Epithelial cell of proximal tubule (primary cell): ENCODE measurements at regions not wholly inside any gene's neighbourhood (a gene's known extent, or its start where the extent isn't known, plus 50 kb on each side); places are given as distances from the start of the nearest gene placed in this dataset.
"Not testable (repeated sequence)": the region's sequence is repeated elsewhere in the genome, so short reads cannot be mapped to it uniquely, and the experiment has no call there.

Experiments
- DNase-seq: peaks from one replicate; pipeline ENCODE4 v3.0.0-alpha.2; 2011; ENCODE audit warnings: low read depth
- H3K4me3 ChIP-seq: 2 replicates; pipeline ENCODE4 v1.5.1; 2011; ENCODE audit warnings: low read depth, mild to moderate bottlenecking, low read length
- CTCF ChIP-seq: conservative IDR thresholded peaks from 2 replicates; pipeline ENCODE4 v1.5.1; 2012; ENCODE audit warnings: low read depth, mild to moderate bottlenecking, low read length

GRCh38 chr5:17099946-17100345 is 117.5 kb upstream of the BASP1 start:
- no peak for TF ChIP-seq CTCF
- H3K4me3 ChIP-seq: no peak overlapping the region
- DNase-seq: no peak

GRCh38 chr5:17103461-17103860 is 114.0 kb upstream of the BASP1 start:
- H3K4me3 ChIP-seq: no peak overlapping the region
- DNase-seq: no peak
- no peak for TF ChIP-seq CTCF

DNA sequence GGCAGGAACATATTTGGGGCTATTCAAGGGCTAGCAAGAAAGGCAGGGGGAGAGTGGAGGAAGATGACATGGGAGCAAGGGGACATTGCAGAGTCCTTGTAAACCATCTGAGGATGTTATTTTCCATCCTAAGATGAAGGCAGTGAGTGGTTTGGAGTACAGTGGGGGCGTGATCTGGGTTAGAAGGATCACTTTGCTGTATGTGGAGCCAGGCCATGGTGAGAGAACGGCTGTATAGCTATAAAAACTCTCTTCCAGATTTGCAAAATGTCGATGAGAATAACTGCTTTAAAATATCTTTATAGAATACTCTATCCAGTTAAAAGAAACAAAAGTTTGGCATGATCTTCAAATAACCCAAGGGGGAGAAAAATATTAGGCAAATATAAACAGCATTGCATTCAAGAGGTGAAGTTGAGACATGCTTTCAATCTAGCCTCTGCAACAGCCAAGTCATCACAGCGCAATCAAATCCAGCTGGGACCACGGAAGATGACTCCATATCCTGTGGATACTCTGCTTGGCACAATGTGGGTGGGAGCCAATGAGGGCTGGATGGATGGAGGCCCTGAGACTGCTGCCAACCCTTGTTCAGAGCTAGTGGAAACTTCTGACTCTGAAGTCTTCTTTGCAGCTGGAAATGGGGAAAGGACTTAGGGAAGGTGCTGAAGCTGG is 111.5 kb upstream of the BASP1 start:
- DNase-seq: no peak
- TF ChIP-seq CTCF: no peak
- H3K4me3 ChIP-seq: no peak overlapping the region

- no peak overlapping the region for H3K4me3 ChIP-seq
- no peak for TF ChIP-seq CTCF
- DNase-seq: no peak
Measured at GRCh38 chr5:17106521-17106920, 110.9 kb upstream of the BASP1 start.

- not testable (repeated sequence) for H3K4me3 ChIP-seq
- DNase-seq: peak; percentile 52
Measured at GRCh38 chr5:17112091-17112716, 105.2 kb upstream of the BASP1 start.

DNA sequence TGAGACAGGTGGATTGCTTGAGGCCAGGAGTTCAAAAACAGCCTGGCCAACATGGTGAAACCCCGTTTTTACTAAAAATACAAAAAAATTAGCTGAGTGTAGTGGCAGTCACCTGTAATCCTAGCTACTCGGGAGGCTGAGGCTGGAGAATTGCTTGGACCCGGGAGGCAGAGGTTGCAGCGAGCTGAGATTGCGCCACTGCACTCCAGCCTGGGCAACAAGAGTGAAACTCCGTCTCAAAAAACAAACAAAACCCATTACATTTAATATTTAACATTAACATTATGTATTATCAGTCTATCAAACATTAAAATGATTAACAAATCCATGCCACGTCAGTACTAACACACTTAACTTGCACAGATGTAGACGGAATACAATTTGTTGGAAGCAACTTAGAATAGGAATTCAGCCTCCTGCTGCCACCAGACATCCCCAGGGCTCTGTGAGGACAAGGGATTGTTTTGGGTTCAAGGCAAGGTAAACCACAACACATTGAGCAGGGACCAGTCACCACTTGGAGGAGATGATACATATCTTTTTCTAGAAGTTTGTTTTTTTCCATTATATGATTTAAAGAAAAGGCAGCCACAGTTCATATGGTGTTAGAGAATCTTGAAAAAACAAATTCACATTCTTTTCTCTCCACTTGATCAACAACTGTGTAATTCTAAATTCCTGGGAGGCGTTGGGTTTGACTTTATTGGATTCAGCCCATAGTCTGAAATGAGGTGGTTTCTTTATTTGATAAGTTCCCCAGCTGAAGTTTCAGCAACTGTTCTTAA is 104.1 kb upstream of the BASP1 start:
- H3K4me3 ChIP-seq: no peak overlapping the region
- peak; percentile 65 for DNase-seq

GRCh38 chr5:17114233-17114632 is 103.2 kb upstream of the BASP1 start:
- no peak for DNase-seq
- TF ChIP-seq CTCF: no peak
- H3K4me3 ChIP-seq: no peak overlapping the region

More for the DNA sequence above, 104.1 kb upstream of the BASP1 start:
- no peak for TF ChIP-seq CTCF
